ENCODE measurements at regions not wholly inside any gene's neighbourhood (a gene's known extent, or its start where the extent isn't known, plus 50 kb on each side); places are given as distances from the start of the nearest gene placed in this dataset.
"Not testable (repeated sequence)": the region's sequence is repeated elsewhere in the genome, so short reads cannot be mapped to it uniquely, and the experiment has no call there.

GRCh38 chr9:24135072-24135471 lies 309.0 kb upstream of the ELAVL2 start:
- not testable (repeated sequence) for TF ChIP-seq CTCF, POLR2A (IDR thresholded peaks at IDR 0.05)

All from stomach (tissue), 4 donors.